SHP77 (cell line): ENCODE measurements at regions not wholly inside any gene's neighbourhood (a gene's known extent, or its start where the extent isn't known, plus 50 kb on each side); places are given as distances from the start of the nearest gene placed in this dataset.
A peak's percentile ranks its signal among the peaks of the same experiment; 100 is the strongest.
"Not testable (repeated sequence)": the region's sequence is repeated elsewhere in the genome, so short reads cannot be mapped to it uniquely, and the experiment has no call there.

ENCODE experiments used
- DNase-seq, 2 experiments: peaks; one replicate each; lab custom pipeline; 2025; lab: John Stamatoyannopoulos, UW

DNA sequence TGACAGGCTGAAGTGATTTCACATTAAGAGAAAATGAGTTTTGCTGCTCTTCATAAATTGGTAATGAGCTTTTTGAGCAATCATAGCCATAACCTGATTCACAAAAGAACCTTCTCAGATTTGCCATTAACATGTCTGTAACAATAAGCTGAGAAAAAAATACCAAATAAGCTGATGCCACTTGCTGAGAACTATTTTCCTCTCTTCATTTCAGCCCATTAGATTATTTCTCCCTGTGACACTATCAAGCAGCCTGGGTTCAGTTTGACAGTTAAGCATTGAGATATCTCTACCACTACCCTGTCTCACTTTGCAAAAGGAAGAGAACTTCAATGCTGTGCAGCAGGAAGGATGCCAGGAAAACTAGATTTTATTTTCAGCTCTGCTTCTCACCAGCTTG lies 673.9 kb downstream of the TRIB2 start:
- DNase-seq = no peak

DNA sequence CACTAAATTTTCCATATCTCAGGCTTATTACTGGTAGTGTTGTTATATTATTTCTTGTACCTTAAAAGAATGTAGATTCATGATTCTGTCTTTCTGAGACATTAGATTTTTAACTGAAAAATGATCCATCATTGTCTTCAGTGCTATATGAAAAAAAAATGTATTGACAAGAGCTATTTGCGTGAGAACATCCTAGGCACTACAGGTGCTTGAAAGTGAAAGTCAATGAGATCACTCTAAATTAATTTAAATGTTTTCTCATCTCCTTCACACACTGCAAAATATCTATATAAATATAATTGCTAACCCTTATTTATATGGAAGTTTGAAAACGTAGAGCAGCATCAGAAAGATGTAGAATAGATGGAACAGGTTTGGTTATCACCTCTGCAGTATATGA lies 684.6 kb downstream of the TRIB2 start:
- no peak for DNase-seq

DNA sequence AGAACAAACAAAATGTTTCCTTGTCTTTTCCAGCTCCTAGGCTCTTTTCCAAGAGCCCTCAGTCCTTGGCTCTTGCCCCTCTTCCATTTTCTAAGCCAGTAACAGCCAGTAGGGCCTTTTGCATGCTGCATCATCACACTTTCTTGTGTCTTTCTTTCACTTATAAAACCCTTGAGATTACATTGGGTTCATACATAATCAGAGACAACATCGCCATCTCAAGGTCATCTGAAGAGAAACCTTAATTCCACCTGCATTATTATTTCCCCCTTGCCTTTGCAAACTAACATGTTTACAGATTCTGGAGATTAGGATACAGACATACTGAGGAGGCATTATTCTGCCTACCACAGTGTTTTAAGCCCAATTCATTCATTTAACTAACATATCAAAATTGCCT lies 697.3 kb downstream of the TRIB2 start:
- DNase-seq = no peak

DNA sequence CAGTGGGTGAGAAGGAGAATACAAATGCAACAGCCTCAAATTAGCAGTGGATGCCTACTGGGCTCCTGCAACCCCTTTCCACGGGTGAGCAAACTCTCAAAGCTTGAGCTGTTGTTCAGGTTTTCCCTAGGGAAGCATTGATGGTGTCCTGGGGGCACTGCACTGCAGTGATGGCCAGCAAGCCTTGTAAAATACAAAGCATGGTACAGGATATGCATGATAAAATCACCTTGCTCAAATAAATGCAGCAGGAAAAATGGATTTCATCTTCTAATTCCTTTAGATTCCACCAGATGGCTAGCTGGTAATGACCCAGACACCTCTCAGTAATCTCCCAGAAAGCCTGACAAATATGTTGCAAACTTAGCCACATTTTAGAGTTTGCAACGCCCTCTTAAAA lies 698.2 kb downstream of the TRIB2 start:
- no peak for DNase-seq

DNA sequence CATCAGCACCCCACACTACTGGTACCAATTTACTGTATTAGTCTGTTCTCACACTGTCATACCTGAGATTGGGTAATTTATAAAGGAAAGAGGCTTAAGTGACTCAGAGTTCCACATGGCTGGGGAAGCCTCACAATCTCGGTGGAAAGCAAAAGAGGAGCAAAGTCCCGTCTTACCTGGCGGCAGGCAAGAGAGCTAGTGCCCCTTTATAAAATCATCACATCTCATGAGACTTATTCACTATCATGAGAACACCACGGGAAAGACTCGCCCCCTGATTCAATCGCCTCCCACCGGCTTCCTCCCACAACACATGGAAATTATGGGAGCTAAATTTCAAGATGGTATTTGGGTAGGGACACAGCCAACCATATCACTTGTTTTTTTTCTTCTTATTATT lies 717.2 kb downstream of the TRIB2 start:
- DNase-seq = no peak

DNA sequence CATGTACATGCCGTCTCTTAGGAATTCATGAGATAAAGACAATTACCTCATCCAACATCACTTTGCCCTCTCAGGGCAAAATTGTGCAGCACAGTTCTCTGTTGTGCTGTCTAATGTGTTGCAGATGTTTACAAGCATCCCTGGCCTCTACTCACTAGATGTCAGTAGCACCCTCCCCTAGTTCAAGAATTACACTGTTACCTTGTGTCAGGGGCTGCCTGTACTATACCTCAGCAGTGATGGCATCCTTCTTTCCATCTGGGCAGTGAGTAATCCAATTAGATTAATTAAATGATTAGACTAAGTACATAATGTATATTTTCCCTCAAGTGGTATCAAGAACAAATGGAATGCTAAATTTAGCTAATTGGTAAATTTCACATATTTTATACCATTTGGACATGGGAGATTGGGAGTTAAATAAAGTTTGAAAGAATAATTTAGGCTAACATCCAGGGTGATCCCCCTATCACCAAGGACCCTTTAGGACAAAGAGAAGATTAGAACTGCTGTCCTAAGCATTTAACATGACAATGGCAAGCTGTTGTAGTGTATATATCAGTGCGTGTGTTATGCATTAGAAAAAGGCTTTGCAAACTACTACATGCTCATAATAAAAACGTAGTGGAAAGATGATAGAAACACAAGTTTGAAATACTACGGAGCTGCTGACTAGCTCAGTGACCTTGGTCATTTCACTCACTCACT lies 727.0 kb downstream of the TRIB2 start:
- DNase-seq = not testable (repeated sequence)

DNA sequence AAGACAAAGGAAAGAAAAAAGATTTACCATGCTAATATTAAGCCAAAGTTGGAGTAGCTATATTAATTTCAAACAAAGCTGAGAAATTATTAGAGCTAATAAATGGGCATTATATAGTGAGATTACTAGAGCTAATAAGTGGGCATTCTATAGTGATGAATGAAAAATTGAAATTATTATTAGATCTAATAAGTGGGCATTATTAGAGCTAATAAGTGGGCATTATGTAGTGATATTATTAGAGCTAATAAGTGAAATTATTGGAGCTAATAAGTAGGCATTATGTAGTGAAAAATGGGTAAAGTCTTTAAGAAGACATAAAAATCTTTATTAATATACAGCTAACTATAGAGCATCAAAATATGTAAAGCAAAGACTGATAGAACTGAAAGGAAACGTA lies 745.7 kb downstream of the TRIB2 start:
- DNase-seq = no peak

DNA sequence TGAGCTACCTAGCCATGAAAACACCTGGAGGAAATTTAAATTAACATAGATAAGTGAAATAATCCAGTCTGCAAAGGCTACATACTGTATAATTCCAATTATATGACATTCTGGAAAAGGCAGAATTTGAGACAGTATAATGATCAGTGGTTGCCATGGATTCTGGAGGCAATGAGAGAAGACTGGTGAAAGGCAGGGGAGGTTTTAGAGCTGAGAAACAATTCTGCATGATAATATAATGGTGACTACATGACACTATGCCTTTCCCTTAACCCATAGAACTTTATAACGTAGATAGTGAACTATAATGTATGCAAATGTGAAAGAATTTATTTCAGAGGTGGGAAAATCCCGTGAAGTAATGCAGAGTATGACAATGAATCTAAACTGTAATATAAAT lies 749.3 kb downstream of the TRIB2 start:
- no peak for DNase-seq

DNA sequence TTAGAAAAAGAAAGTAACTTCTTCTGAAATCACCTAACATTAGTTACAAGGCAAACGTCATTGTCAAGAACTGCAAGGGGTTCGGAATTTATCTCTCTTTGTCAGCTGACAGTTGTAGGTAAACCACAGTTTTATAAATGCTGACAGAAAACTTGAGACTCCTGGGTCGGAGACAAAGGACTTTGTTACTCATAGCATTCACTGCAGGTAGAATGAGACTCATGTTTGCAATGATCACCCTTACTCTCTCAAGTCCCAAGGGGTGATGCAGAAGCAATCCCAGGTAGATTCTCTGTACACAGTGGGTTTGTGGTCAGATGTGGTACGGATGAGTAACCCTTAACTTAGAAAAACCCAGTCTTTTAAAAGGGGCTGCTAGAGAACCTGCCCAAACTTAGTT lies 757.8 kb downstream of the TRIB2 start:
- no peak for DNase-seq

DNA sequence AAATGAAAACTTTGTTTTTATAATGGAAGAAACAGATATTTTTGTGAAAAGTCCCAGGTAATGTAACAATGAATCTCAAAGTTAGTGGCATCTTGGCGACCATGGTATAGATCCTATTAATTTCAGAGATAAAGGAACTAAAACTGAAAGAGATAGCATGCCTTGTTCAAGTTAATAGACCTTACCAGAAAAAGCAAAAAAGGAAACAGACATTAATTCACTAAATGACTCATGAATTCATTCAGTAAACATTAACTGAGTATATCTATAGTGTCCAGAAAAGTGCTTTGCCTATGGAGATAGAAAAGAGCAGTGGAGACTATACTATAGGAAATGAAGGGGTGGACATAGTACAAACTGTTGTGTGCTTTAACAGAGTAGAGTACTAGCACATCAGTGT lies 763.3 kb downstream of the TRIB2 start:
- no peak for DNase-seq

DNA sequence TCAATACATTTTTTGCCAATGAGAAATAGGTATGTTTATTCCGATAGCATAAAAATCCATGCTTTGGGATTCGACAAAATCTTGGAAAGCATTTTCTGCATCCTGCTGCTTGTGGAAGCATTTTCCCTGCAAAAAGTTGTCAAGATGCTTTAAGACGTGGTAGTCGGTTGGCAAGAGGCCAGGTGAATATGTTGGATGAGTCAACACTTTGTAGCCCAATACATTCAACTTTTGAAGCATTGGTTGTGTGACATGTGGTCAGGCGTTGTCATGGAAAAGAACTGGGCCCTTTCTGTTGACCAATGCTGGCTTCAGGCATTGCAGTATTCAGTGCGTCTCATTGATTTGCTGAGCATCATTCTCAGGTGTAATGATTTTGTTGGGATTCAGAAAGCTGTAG lies 764.5 kb downstream of the TRIB2 start:
- no peak for DNase-seq

DNA sequence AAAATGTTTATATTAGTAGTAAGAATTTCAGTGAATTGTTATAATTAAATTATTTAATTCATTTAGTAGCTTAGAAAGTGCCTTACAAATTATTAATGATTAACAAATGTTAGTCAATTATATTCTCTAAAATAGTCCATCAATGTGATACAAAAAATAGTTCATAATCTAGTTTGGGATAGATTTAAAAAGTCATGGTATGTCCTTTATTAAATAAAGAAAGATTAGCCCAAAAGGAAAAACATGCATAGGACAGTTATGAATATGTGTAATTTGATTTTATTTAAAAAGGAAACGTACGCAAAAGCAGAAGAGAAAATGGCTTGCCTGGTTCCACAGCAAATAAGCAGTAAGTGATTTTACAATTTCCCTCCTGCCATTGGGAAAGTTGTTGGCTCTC lies 768.5 kb downstream of the TRIB2 start:
- no peak for DNase-seq

DNA sequence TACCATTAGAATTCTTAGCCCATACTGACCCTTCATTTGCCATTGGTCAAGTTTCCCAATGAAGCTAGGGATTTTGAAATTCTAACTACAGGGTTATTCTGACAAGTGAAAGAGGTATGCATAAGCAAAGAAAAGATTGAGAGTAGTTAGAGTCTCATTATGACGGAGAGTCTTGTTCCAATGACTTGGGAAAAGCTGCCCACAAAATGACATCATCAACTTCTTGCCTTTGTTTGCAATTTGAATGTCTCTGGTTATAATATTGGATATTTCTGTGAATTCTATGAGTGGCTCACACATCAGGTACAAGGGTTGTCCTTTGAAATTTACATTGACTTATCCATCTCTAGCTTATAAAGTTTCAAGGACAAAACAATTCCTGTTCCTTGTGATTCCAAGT lies 772.2 kb downstream of the TRIB2 start:
- DNase-seq = no peak

DNA sequence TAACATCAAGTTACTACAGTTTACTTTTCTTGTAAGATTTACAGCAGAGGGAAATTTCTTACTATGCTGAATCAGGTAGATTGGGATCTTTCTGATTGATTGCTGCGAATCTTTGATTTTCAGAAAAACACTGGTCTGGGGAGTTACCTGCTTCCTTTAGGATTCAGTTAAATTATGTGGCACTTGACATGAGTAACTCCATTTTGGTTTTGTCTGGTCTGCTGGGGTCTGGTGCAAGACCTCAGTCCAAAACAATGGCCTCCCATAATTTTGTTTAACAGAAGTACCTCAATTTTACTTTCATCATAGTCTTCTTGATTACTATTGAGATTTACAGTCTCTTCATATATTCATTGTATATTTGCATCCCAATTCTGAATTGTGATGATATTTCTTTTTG lies 775.5 kb downstream of the TRIB2 start:
- DNase-seq = no peak

DNA sequence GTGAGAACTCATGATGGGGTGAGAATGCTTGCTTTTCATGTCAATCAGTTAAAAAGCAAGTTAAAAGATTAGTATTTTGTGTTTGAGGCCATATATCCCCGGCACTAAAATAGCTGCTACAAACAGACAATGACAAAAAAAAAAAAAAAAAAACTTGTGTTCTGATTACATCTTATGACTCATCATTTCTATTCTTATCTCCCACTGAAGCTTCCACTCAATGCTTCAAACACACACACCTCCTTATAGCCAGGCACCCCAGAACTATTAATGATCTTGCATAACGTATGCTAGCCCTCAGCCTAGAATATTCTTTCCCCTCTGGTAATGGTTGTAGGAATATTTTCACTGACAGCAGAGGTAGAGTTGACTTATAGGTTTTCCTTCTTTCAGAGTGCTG lies 778.3 kb downstream of the TRIB2 start:
- no peak for DNase-seq

DNA sequence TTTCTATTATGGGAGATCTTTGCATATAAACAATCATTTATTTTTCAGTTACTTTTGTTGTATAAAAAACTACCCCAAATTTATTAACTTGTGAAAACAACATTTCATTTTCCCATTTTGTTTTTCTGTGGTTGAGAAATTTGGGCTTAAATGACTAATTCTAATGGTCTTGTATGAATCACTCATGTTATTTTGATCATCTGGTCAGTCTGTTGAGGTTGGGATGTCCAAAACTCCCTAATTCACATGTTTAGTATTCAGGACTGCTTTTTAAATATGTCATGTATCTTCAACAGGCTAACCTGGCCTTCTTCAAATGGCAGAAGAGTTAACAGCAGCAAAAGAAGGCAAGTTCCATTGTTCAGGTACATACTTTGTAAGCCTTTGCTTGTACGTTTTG lies 788.1 kb downstream of the TRIB2 start:
- no peak for DNase-seq

DNA sequence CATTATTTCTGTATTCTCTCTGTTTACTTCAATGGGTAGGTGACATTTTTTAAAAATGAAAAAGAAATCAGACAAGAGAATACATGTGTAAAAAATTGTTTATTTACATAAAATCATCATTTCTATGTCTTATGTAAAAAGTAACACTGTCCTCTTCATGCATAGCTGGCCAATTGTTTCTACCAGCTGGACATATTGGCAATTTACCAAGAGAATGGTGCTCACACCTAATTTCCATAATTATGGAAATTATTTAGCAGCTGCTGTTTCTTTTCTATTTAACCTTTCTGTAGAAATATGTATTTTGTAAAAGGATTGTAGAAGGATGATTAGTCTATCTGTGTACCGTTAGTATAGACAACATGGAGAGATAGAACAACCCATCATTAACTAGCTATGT lies 791.9 kb downstream of the TRIB2 start:
- DNase-seq = no peak

DNA sequence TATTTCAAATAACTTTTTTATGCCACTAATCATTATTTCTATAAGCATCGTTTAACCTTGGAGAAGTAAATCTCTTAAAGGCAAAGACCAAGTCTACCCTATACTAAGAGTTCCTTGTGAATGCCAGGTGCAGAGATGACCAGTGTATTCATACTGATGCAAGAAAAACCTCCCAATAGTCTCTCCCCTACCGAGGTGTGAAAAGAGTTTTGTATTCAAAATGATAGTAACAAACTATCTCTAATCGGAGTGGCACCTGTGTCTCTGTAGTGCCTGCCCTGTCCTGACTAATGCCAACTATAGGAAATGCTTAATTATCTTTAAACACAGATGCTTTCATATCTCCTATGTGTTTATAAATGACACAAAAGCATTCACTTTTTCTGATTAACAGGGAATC lies 798.5 kb downstream of the TRIB2 start:
- no peak for DNase-seq

DNA sequence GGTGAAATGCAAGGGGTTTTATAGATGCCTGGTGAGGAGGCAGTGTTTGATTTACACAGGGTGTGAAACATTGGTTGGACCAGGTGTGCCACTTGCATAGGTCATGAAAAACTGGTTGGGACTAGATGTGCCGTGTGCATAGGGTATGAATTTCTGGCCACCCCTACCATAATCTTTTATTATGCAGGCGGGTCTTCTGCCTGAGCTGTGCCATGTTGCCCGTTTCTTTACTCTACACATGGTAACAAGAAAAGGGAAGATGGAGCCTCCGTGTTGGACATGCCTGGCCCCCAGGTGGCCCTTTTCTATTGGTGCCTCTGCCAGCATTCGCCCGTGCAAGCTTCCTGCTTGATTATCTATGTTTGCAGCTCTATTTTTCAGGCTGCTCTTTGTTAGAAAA lies 805.4 kb downstream of the TRIB2 start:
- DNase-seq = no peak

DNA sequence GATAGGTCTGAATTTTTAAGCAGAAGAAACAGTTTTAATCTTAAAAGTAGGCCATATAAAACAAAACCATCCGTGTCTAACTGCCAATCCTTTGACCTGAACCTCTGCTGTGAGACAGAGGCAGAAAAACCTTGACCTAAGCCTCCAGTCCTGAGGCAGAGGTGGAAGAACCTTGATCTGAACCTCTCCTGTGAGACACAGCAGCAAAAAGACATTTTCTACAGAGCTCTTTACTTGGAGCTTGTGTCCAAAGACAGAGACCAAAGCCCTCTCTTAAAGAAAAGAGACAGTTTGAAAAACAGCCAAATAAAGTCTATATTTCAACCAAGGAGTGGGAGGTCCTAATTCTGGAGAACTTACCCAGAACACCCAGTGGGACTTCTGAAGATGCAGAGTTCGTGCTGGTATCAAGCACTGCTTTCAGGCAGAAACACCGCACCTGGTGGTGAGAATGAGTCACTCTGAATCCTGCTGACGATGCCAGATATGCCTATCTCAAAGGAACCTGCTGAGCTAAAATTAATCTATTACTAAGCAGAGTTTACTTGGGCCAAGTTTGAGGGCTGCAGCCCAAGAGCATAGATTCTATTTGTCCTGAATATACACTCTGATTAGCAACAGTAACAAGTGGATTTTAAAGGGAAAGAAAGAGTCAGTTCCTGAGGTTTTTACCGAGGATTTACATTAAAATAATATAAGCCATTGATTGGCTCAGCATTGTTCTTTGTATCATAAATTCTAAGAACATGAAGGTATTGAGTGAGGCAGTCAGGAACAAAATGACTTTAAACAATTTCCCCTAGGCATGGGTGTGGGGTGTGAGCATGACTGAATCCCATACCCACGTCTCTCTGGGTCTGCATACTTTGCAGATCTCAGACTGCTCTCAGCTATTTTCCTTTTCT lies 806.4 kb downstream of the TRIB2 start:
- DNase-seq = peak in 1 of 2 experiments; percentile 18

DNA sequence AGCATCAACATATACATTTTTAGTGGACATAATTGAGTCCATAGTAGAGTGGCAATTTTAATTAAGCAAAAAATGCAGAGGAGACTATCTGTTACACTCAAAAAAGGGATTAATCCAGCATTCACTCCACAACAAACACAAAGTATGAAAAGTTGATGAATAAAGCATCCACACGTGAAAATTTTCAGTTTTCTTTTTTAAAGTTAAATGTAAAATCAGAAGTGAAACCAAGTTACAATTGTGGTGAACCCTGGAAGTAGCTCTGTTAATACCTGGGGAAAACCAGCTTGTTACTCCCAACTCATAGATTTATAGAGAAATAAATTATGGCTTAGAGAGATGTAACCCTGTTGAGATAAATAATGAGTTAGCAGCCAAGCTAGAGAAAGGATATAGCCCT lies 807.8 kb downstream of the TRIB2 start:
- DNase-seq = no peak

DNA sequence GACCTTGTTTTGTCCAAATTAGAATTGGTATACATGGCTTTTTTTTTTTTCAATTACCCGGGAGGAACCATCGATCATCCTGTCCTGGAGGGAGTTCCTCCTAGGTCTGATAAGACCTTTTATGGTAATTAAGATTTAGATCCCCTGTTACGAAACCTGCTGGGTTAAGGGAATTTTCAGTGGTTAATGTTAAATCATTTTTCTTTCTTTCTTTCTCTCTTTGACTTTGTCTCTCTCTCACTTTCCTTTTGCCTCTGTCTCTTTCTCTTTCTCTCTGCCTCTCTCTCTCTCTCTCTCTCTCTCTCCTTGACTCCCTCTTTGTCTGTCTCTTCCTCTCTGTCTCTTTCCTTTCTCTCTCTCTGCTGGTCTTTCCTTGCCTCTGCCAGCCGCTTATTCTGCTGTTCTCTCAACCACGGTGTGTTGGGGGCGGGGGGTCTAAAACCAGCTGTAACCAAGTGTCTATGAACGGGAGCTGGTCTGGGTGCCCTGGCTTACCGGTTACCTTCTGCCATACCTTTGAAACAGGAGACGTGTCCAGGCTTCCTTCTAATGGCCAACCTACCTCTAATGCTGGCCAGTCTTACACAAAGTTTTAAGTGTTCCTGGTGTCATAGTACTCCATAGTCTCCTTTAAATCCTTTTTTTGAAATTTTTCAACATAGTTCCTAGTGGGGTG lies 815.1 kb downstream of the TRIB2 start:
- not testable (repeated sequence) for DNase-seq
